Mucosa of descending colon (tissue), 3 donors: ENCODE measurements at regions not wholly inside any gene's neighbourhood (a gene's known extent, or its start where the extent isn't known, plus 50 kb on each side); places are given as distances from the start of the nearest gene placed in this dataset.

ENCODE experiments used
- ATAC-seq: fragments of 200-7000 bp; cut with Tn5 transposase; one replicate; pipeline ENCODE4 v1.9.1; 2020; ENCODE audit warnings: mild to moderate bottlenecking, moderate library complexity
- DNase-seq, 3 donors: peaks; one replicate each; pipeline ENCODE4 v3.0.0-alpha.2; 2020
- H3K36me3 ChIP-seq: fragments of 200-600 bp; one replicate; pipeline ENCODE4 v1.8.0; 2021; ENCODE audit warnings: low read depth, mild to moderate bottlenecking
- H3K4me1 ChIP-seq: fragments of 200-600 bp; one replicate; pipeline ENCODE4 v1.8.0; 2021; ENCODE audit warnings: low read depth, mild to moderate bottlenecking
- H3K4me3 ChIP-seq: fragments of 200-600 bp; one replicate; pipeline ENCODE4 v1.8.0; 2021; ENCODE audit warnings: mild to moderate bottlenecking
- H3K9me3 ChIP-seq: fragments of 200-600 bp; one replicate; pipeline ENCODE4 v1.8.0; 2021; ENCODE audit warnings: mild to moderate bottlenecking
- intact Hi-C, 2 donors: fragments of 100-400 bp; cut with DNase I in 1 of 2; cut with micrococcal nuclease in 1 of 2; formaldehyde crosslinking; loops; one replicate each; pipeline versions ENCODE4 v1.11.0 to v1.11.1; 2022; cut with DNase I, micrococcal nuclease
- TF ChIP-seq, protein P1 (sequence below): fragments of 200-600 bp; IDR thresholded peaks from one replicate; pipeline ENCODE4 v1.8.0; 2022; ENCODE audit warnings: antibody characterized with exemption, mild to moderate bottlenecking
- donor health status: DM: no; HTN: no; CAD: no; lungs with moderate emphysema.
- donor health status: DM: no; HTN: no; CAD: no.
- donor health status: DM: no; HTN: yes; CAD: no.

- H3K9me3 ChIP-seq, result no peaks in the 10 kb centered on the region
- no peaks in the 10 kb centered on the region for H3K4me1 ChIP-seq
- TF ChIP-seq, protein P1, sequence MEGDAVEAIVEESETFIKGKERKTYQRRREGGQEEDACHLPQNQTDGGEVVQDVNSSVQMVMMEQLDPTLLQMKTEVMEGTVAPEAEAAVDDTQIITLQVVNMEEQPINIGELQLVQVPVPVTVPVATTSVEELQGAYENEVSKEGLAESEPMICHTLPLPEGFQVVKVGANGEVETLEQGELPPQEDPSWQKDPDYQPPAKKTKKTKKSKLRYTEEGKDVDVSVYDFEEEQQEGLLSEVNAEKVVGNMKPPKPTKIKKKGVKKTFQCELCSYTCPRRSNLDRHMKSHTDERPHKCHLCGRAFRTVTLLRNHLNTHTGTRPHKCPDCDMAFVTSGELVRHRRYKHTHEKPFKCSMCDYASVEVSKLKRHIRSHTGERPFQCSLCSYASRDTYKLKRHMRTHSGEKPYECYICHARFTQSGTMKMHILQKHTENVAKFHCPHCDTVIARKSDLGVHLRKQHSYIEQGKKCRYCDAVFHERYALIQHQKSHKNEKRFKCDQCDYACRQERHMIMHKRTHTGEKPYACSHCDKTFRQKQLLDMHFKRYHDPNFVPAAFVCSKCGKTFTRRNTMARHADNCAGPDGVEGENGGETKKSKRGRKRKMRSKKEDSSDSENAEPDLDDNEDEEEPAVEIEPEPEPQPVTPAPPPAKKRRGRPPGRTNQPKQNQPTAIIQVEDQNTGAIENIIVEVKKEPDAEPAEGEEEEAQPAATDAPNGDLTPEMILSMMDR, result no peak
- intact Hi-C loops, result no loop called here
- no peak overlapping the region for H3K4me3 ChIP-seq
- no peaks in the 10 kb centered on the region for H3K36me3 ChIP-seq
- DNase-seq (no peak), ATAC-seq (no peak)
These were observed 351.9 kb upstream of the IRX2 start for GRCh38 chr5:3103262-3103811.

DNA sequence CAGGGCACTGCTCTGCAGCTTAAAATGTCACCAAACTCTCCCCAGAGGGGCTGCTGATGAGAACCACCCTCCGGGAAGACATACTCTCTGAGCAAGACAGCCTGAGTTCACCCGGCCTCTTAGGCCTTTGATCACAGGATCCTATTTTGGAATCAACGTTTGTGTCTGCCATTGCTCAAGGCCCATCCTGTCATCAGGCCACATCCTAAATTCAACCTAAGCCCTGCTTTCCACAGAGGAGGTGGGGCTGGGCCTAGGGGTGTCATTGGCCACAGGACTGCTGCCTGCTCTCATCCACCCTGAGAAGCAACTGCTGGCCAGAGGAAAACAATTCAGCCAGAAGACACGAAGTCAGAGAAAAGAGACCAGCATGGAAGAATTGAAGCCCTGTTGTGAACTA, 351.1 kb upstream of the IRX2 start:
- no peaks in the 10 kb centered on the region for H3K4me1 ChIP-seq
- intact Hi-C loops, result no loop called here
- H3K9me3 ChIP-seq, result no peaks in the 10 kb centered on the region
- no peak for DNase-seq
- TF ChIP-seq, protein P1, result no peak
- no peak overlapping the region for H3K4me3 ChIP-seq
- no peak for ATAC-seq
- no peaks in the 10 kb centered on the region for H3K36me3 ChIP-seq

DNA sequence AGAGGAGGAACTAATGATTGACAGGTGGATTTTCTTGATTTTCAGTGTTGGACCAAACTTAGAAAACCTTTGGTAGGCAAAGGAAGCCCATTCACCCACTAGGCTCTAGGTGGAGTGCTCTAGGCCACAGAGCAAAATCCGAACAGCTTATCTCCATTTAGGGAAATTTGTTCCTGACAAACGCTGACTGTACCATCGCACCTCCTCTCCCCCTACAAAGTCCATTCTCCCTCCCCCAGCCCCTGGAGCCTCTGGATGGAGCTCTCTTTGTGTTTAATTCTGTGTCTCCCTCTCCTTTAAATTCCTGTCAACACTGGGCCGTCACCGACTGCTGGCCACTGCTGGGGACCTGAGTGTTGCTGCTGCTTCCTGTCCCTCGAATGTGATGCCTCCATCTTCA, 350.1 kb upstream of the IRX2 start:
- Histone ChIP-seq H3K36me3 (no peaks in the 10 kb centered on the region), H3K4me1 (no peaks in the 10 kb centered on the region), H3K9me3 (no peaks in the 10 kb centered on the region), H3K4me3 (no peak overlapping the region)
- no peak for ATAC-seq
- intact Hi-C loops, result no loop called here
- TF ChIP-seq, protein P1, result no peak
- DNase-seq, result no peak

DNA sequence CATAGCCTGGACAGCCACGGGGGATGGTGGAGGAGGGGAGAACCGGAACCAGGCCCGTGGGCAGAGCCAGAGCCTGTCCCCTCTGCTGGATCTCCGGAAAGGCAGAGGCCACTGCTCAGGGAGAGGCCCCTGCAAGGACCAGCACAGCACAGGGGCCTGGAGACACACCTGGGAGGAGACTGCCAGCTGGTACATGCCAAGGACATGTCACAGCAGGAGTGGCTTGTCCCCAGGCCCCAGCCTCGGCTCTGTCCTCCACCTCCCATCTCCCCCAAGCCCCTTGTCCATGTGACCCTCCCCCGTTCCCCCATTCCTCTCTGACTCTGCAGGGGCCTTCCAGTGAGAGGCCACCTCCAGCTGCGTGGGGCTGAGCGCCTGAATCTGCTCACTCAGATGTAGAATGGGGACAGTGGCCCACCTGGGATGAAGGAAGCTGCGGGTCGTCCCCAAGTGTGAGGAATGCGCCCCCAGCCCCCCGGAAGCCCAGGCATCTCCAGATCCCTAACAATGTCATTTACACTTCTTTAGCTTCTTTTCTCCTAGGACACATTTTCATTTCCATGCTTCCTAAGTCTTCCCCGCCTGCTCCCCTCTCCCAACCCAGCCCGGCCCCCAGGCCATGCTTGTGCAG, 349.6 kb upstream of the IRX2 start:
- DNase-seq, result no peak
- Histone ChIP-seq H3K4me3 (no peak overlapping the region), H3K9me3 (no peaks in the 10 kb centered on the region), H3K36me3 (no peaks in the 10 kb centered on the region), H3K4me1 (no peaks in the 10 kb centered on the region)
- intact Hi-C loops, result no loop called here
- no peak for ATAC-seq
- TF ChIP-seq, protein P1, result no peak

GRCh38 chr5:3099954-3100353, 348.5 kb upstream of the IRX2 start:
- no peak for ATAC-seq
- no peak for DNase-seq
- Histone ChIP-seq H3K9me3 (no peaks in the 10 kb centered on the region), H3K36me3 (no peaks in the 10 kb centered on the region), H3K4me1 (no peaks in the 10 kb centered on the region), H3K4me3 (no peak overlapping the region)
- intact Hi-C loops, result no loop called here
- TF ChIP-seq, protein P1, result no peak
